ENCODE measurements at regions not wholly inside any gene's neighbourhood (a gene's known extent, or its start where the extent isn't known, plus 50 kb on each side); places are given as distances from the start of the nearest gene placed in this dataset.

DNA sequence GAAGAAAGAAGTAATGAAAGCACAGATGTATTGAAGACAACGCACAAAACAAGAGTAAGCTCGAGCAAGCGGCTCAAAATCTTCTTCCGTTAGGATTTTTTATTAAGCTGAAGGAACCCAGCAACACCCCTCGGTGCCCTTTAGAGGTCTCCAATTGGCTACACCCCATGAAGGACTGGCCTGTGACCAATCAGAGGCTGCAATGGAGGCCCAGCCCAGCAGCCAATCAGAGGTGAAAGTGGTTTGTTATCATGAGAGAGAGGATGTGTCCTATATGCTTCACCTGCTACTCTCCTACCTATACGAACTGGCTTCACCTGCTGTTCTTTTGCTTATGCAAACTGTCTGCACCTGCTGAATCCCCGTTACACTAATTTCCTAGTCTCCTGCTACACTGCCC lies 358.8 kb downstream of the C12orf50 start:
- TF ChIP-seq, protein P1, sequence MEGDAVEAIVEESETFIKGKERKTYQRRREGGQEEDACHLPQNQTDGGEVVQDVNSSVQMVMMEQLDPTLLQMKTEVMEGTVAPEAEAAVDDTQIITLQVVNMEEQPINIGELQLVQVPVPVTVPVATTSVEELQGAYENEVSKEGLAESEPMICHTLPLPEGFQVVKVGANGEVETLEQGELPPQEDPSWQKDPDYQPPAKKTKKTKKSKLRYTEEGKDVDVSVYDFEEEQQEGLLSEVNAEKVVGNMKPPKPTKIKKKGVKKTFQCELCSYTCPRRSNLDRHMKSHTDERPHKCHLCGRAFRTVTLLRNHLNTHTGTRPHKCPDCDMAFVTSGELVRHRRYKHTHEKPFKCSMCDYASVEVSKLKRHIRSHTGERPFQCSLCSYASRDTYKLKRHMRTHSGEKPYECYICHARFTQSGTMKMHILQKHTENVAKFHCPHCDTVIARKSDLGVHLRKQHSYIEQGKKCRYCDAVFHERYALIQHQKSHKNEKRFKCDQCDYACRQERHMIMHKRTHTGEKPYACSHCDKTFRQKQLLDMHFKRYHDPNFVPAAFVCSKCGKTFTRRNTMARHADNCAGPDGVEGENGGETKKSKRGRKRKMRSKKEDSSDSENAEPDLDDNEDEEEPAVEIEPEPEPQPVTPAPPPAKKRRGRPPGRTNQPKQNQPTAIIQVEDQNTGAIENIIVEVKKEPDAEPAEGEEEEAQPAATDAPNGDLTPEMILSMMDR (conservative IDR thresholded peaks at IDR 0.05), result no peak
- Histone ChIP-seq H3K9me3 (ENCODE audit: control insufficient read depth, low read depth, low read length) (no peaks in the 10 kb centered on the region), H3K79me2 (ENCODE audit: insufficient read depth, low read length) (no peaks in the 10 kb centered on the region), H4K20me1 (ENCODE audit: control insufficient read depth, insufficient read depth, insufficient read length) (no peaks in the 10 kb centered on the region), H3K4ac (ENCODE audit: low read depth, low read length) (no peak overlapping the region), H3K4me2 (ENCODE audit: insufficient read depth, insufficient read length, low read length) (no peak overlapping the region), H4K91ac (ENCODE audit: insufficient read length, low read depth, low read length) (no peak overlapping the region), H3T11ph (ENCODE audit: low read length) (no peak overlapping the region), H4K5ac (ENCODE audit: insufficient read length, low read depth, low read length) (no peak overlapping the region), H2BK5ac (ENCODE audit: insufficient read length, low read length) (no peak overlapping the region), H3K23ac (ENCODE audit: insufficient read length, low read depth, low read length) (no peak overlapping the region), H2BK120ac (ENCODE audit: low read depth, low read length, poor library complexity, severe bottlenecking) (no peak overlapping the region), H2AK5ac (ENCODE audit: insufficient read length, low read length) (no peak overlapping the region), H3K9ac (ENCODE audit: extremely low read depth, insufficient read length, low read length) (no peak overlapping the region), H3K14ac (ENCODE audit: insufficient read depth, low read length) (no peak overlapping the region), H3K56ac (ENCODE audit: insufficient read length, low read depth, low read length) (no peak overlapping the region), H3K27me3 (ENCODE audit: insufficient read depth, low read length) (no peaks in the 10 kb centered on the region), H3K23me2 (ENCODE audit: insufficient read length, low read depth, low read length, poor library complexity, severe bottlenecking) (no peaks in the 10 kb centered on the region), H2BK20ac (ENCODE audit: low read depth, low read length, poor library complexity, severe bottlenecking) (no peak overlapping the region), H3K27ac (ENCODE audit: insufficient read length, low read depth, low read length) (no peak overlapping the region), H3K4me1 (ENCODE audit: insufficient read depth, low read length) (no peaks in the 10 kb centered on the region), H4K8ac (replicated peaks; ENCODE audit: insufficient read length, low read depth, low read length) (no peak overlapping the region), H3K18ac (ENCODE audit: insufficient read length, low read depth, low read length) (no peak overlapping the region), H3K79me1 (ENCODE audit: insufficient read depth, low read depth, low read length, poor library complexity, severe bottlenecking) (no peaks in the 10 kb centered on the region), H2BK12ac (ENCODE audit: insufficient read length, low read depth, low read length) (no peak overlapping the region), H2AFZ (ENCODE audit: low read length) (no peak overlapping the region), H2BK15ac (ENCODE audit: low read depth, low read length) (no peak overlapping the region)
- H3K27ac Mint-ChIP-seq, result no peak overlapping the region; a peak in 1 of 7 replicates
- no CpG with 5 or more reads among the region's 7 CpGs for WGBS (ENCODE audit: extremely low coverage, insufficient read length, low lambda C conversion rate)
- H3K4me3 Mint-ChIP-seq, result no peak overlapping the region
- no peaks in the 10 kb centered on the region for H3K27me3 Mint-ChIP-seq (ENCODE audit: low read depth)
- H3K4me1 Mint-ChIP-seq, result peaks cover 0 to 4% of the 10 kb centered on the region in 2 experiments; a peak in 2 of 4 replicates
- H3K36me3 Mint-ChIP-seq (ENCODE audit: insufficient read depth in 1 of 3, low read depth in 3 of 3), result peaks cover 0 to 5% (median 2%) of the 10 kb centered on the region in 3 experiments; a peak in 2 of 7 replicates
- DNase-seq, result peak; percentile 65
- H3K9me3 Mint-ChIP-seq, result peaks cover 0 to 3% of the 10 kb centered on the region in 2 experiments; a peak in 1 of 5 replicates
